ENCODE measurements at regions not wholly inside any gene's neighbourhood (a gene's known extent, or its start where the extent isn't known, plus 50 kb on each side); places are given as distances from the start of the nearest gene placed in this dataset.

DNA sequence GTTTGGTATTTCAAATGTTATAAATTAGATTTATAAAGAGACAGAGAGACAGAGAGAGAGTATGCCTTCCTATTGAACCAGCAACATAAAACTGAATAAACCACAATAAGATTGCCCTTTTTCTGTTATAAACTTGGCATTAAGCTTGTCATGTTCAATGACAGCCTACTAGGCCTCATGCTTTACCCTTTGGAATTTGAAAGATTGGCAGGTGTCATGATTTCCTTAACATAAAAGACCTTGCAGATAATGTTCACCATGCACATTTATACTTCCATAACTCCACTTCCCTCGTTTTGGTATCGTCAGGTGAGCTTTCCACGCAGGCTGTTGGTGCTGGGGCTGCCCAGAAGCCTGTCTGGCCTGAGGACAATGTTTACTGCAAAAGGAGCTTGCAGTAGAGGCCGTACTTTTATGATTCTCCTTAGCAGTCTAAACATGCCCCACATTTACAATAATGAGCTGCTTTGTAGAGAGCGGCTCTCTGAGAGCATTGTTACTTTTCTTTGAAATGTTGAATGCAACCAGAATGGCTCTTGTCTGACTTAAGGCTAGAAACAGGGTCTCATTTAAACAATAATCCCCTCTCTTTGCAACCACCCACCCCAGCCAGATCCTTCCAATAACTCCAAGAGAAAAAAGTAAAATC is 379.1 kb upstream of the ATP5MC3 start:
- Histone ChIP-seq H3K27me3 (ENCODE audit: insufficient read depth, low read length) (no peaks in the 10 kb centered on the region), H3K4me1 (ENCODE audit: control insufficient read depth in 1 of 2, insufficient read depth in 2 of 2, low read length in 2 of 2) (no peaks in the 10 kb centered on the region), H3K9ac (ENCODE audit: low read length) (no peak overlapping the region), H3K9me3 (ENCODE audit: control insufficient read depth in 1 of 2, insufficient read depth in 1 of 2, low read depth in 1 of 2, low read length in 2 of 2) (no peaks in the 10 kb centered on the region), H2AFZ (ENCODE audit: low read depth, low read length, poor library complexity, severe bottlenecking) (no peak overlapping the region), H3K36me3 (ENCODE audit: control insufficient read depth in 1 of 2, insufficient read depth in 2 of 2, low read length in 2 of 2) (no peaks in the 10 kb centered on the region), H4K20me1 (ENCODE audit: insufficient read depth) (no peaks in the 10 kb centered on the region), H3K4me3 (replicated peaks in 1 of 2; ENCODE audit: low read depth in 1 of 2, low read length in 2 of 2) (no peak overlapping the region), H3K9me2 (ENCODE audit: insufficient read depth) (no peaks in the 10 kb centered on the region), H3K79me2 (ENCODE audit: insufficient read depth, low read length) (no peaks in the 10 kb centered on the region), H3K27ac (ENCODE audit: low read depth, low read length) (no peak overlapping the region), H3K4me2 (ENCODE audit: low read length) (no peak overlapping the region)
- DNase-seq (ENCODE audit: low read depth, low spot score) (no peak), ATAC-seq (no peak)
- TF ChIP-seq RAD21 (IDR thresholded peaks at IDR 0.05; ENCODE audit: low read depth), result no peak
- TF ChIP-seq TCF7L2 (IDR thresholded peaks at IDR 0.05; ENCODE audit: borderline replicate concordance, extremely low read depth, insufficient read depth, insufficient read length), result no peak
- no peak for TF ChIP-seq EGR1 (IDR thresholded peaks at IDR 0.05; ENCODE audit: low read depth)
- TF ChIP-seq EZH2phosphoT487 (IDR thresholded peaks at IDR 0.05; ENCODE audit: borderline replicate concordance), result no peak
- TF ChIP-seq CEBPB (IDR thresholded peaks at IDR 0.05; ENCODE audit: low read depth), result no peak
- no peak for TF ChIP-seq POLR2AphosphoS5 (IDR thresholded peaks at IDR 0.05; ENCODE audit: low read depth, low read length)
- no peak for TF ChIP-seq ZNF274 (IDR thresholded peaks at IDR 0.05; ENCODE audit: low read depth, low read length)
- no peak for TF ChIP-seq SP1 (IDR thresholded peaks at IDR 0.05; ENCODE audit: low read depth)
- TF ChIP-seq FOSL1 (IDR thresholded peaks at IDR 0.05; ENCODE audit: low read depth), result no peak
- TF ChIP-seq JUND (IDR thresholded peaks at IDR 0.05), result no peak
- POLR2A ChIA-PET, result no interaction called here
- intact Hi-C loops (cut with micrococcal nuclease), result no loop called here
- CTCF ChIA-PET, result no interaction called here
- RAD21 ChIA-PET (ENCODE audit: low non-redundant PET in 1 of 2, low total read pairs in 2 of 2, uncharacterized antibody in 2 of 2, unreplicated experiment in 2 of 2), result no interaction called here
- BruUV-seq (replicated peaks), result no TSS peak

DNA sequence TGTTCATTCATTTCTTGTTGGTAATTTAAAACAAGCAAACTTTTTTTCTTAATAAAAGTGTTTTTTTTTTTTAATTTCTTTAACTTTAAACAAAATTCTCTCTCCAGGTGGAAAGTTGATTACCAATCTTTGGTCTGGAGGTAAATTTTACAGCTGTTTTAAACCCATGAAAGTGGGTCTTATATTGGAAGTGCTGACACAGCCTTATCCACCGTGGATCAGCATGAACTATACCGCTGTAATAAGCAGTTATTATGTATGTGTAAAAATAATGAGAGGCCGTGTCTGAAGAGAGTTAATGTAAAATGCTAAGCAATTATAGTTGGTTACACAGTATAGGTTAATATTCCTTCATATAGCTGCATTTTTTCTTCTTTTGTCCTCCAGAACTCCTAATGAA is 378.1 kb upstream of the ATP5MC3 start:
- Histone ChIP-seq H3K4me1 (ENCODE audit: control insufficient read depth in 1 of 2, insufficient read depth in 2 of 2, low read length in 2 of 2) (no peaks in the 10 kb centered on the region), H4K20me1 (ENCODE audit: insufficient read depth) (no peaks in the 10 kb centered on the region), H3K4me3 (replicated peaks in 1 of 2; ENCODE audit: low read depth in 1 of 2, low read length in 2 of 2) (no peak overlapping the region), H3K9ac (ENCODE audit: low read length) (no peak overlapping the region), H3K27me3 (ENCODE audit: insufficient read depth, low read length) (no peaks in the 10 kb centered on the region), H3K79me2 (ENCODE audit: insufficient read depth, low read length) (no peaks in the 10 kb centered on the region), H2AFZ (ENCODE audit: low read depth, low read length, poor library complexity, severe bottlenecking) (no peak overlapping the region), H3K4me2 (ENCODE audit: low read length) (no peak overlapping the region), H3K36me3 (ENCODE audit: control insufficient read depth in 1 of 2, insufficient read depth in 2 of 2, low read length in 2 of 2) (no peaks in the 10 kb centered on the region), H3K9me3 (ENCODE audit: control insufficient read depth in 1 of 2, insufficient read depth in 1 of 2, low read depth in 1 of 2, low read length in 2 of 2) (no peaks in the 10 kb centered on the region), H3K27ac (ENCODE audit: low read depth, low read length) (no peak overlapping the region), H3K9me2 (ENCODE audit: insufficient read depth) (no peaks in the 10 kb centered on the region)
- ChIA-PET POLR2A (no interaction called here), RAD21 (ENCODE audit: low non-redundant PET in 1 of 2, low total read pairs in 2 of 2, uncharacterized antibody in 2 of 2, unreplicated experiment in 2 of 2) (no interaction called here), CTCF (no interaction called here)
- ATAC-seq (no peak), DNase-seq (ENCODE audit: low read depth, low spot score) (no peak)
- BruUV-seq (replicated peaks), result no TSS peak
- intact Hi-C loops (cut with micrococcal nuclease), result no loop called here
- TF ChIP-seq EZH2phosphoT487 (IDR thresholded peaks at IDR 0.05; ENCODE audit: borderline replicate concordance), result no peak
- TF ChIP-seq SIN3A (IDR thresholded peaks at IDR 0.05; ENCODE audit: low read depth), result no peak
- no peak for TF ChIP-seq FOSL1 (IDR thresholded peaks at IDR 0.05; ENCODE audit: low read depth)
- no peak for TF ChIP-seq YY1 (IDR thresholded peaks at IDR 0.05; ENCODE audit: extremely low read depth, insufficient replicate concordance, low read depth, low read length)
- TF ChIP-seq SP1 (IDR thresholded peaks at IDR 0.05; ENCODE audit: low read depth), result no peak
- TF ChIP-seq, protein P1, sequence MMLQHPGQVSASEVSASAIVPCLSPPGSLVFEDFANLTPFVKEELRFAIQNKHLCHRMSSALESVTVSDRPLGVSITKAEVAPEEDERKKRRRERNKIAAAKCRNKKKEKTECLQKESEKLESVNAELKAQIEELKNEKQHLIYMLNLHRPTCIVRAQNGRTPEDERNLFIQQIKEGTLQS (IDR thresholded peaks at IDR 0.05), result no peak
- no peak for TF ChIP-seq EGR1 (IDR thresholded peaks at IDR 0.05; ENCODE audit: low read depth)
